Nephron progenitor cell (in vitro differentiated cells): ENCODE measurements at regions not wholly inside any gene's neighbourhood (a gene's known extent, or its start where the extent isn't known, plus 50 kb on each side); places are given as distances from the start of the nearest gene placed in this dataset.
"Not testable (repeated sequence)": the region's sequence is repeated elsewhere in the genome, so short reads cannot be mapped to it uniquely, and the experiment has no call there.

Experiments
- DNase-seq: peaks from one replicate; pipeline ENCODE4 v3.0.0; 2021
- H3K27ac Mint-ChIP-seq: 2 replicates; pipeline ENCODE4 v1.8.0; 2021; ENCODE audit warnings: mild to moderate bottlenecking, moderate library complexity, mixed read lengths
- H3K27me3 Mint-ChIP-seq: 2 replicates; pipeline ENCODE4 v1.8.0; 2021; ENCODE audit warnings: mild to moderate bottlenecking, low read depth, mixed read lengths; ENCODE audit not compliant: poor library complexity
- H3K36me3 Mint-ChIP-seq: 2 replicates; pipeline ENCODE4 v1.8.0; 2021; ENCODE audit warnings: low read depth, mixed read lengths
- H3K4me1 Mint-ChIP-seq: 2 replicates; pipeline ENCODE4 v1.8.0; 2021; ENCODE audit warnings: mixed read lengths
- H3K4me3 Mint-ChIP-seq: 2 replicates; pipeline ENCODE4 v1.8.0; 2021; ENCODE audit warnings: mild to moderate bottlenecking, moderate library complexity, mixed read lengths
- H3K9me3 Mint-ChIP-seq: 2 replicates; pipeline ENCODE4 v1.8.0; 2021; ENCODE audit warnings: mild to moderate bottlenecking, moderate library complexity, mixed read lengths
- CTCF ChIP-seq: fragments of 200-600 bp; sonication (generic); IDR thresholded peaks from 2 replicates; pipeline ENCODE4 v1.5.0; 2021; ENCODE audit warnings: antibody characterized with exemption

- H3K36me3 Mint-ChIP-seq = no peaks in the 10 kb centered on the region
- no peak overlapping the region for H3K4me3 Mint-ChIP-seq
- no peaks in the 10 kb centered on the region for H3K9me3 Mint-ChIP-seq
- no peaks in the 10 kb centered on the region for H3K4me1 Mint-ChIP-seq
- no peaks in the 10 kb centered on the region for H3K27me3 Mint-ChIP-seq
- no peak for TF ChIP-seq CTCF
- H3K27ac Mint-ChIP-seq = no peak overlapping the region
- DNase-seq = no peak
Observed at GRCh38 chr14:49036266-49036665, 549.9 kb downstream of the RPS29 start.

- Mint-ChIP-seq H3K4me3 (no peak overlapping the region), H3K27me3 (no peaks in the 10 kb centered on the region), H3K4me1 (no peaks in the 10 kb centered on the region), H3K27ac (no peak overlapping the region), H3K36me3 (no peaks in the 10 kb centered on the region), H3K9me3 (no peaks in the 10 kb centered on the region)
- no peak for DNase-seq
- no peak for TF ChIP-seq CTCF
Observed at GRCh38 chr14:49033131-49033530, 553.0 kb downstream of the RPS29 start.

GRCh38 chr14:49031710-49032109 is 554.5 kb downstream of the RPS29 start:
- H3K27me3 Mint-ChIP-seq, H3K9me3 Mint-ChIP-seq, H3K27ac Mint-ChIP-seq, H3K4me1 Mint-ChIP-seq, DNase-seq, H3K4me3 Mint-ChIP-seq, H3K36me3 Mint-ChIP-seq: not testable (repeated sequence)

- Mint-ChIP-seq H3K4me3 (no peak overlapping the region), H3K9me3 (no peaks in the 10 kb centered on the region), H3K27ac (no peak overlapping the region), H3K4me1 (no peaks in the 10 kb centered on the region), H3K27me3 (no peaks in the 10 kb centered on the region), H3K36me3 (no peaks in the 10 kb centered on the region)
- DNase-seq = no peak
- no peak for TF ChIP-seq CTCF
Observed at GRCh38 chr14:49019467-49020115, 566.6 kb downstream of the RPS29 start.

- no peak for DNase-seq
- no peak for TF ChIP-seq CTCF
- H3K4me1 Mint-ChIP-seq = no peaks in the 10 kb centered on the region
- no peaks in the 10 kb centered on the region for H3K9me3 Mint-ChIP-seq
- H3K4me3 Mint-ChIP-seq = no peak overlapping the region
- no peaks in the 10 kb centered on the region for H3K36me3 Mint-ChIP-seq
- no peak overlapping the region for H3K27ac Mint-ChIP-seq
- no peaks in the 10 kb centered on the region for H3K27me3 Mint-ChIP-seq
Observed at GRCh38 chr14:49017447-49017846, 568.7 kb downstream of the RPS29 start.

- Mint-ChIP-seq H3K4me1 (no peaks in the 10 kb centered on the region), H3K4me3 (no peak overlapping the region), H3K27me3 (no peaks in the 10 kb centered on the region), H3K27ac (no peak overlapping the region), H3K9me3 (no peaks in the 10 kb centered on the region), H3K36me3 (no peaks in the 10 kb centered on the region)
- TF ChIP-seq CTCF = no peak
- DNase-seq = no peak
Observed at GRCh38 chr14:49016381-49016780, 569.8 kb downstream of the RPS29 start.
